H9 (cell line): ENCODE measurements at regions not wholly inside any gene's neighbourhood (a gene's known extent, or its start where the extent isn't known, plus 50 kb on each side); places are given as distances from the start of the nearest gene placed in this dataset.

ENCODE experiments used
- DNase-seq: peaks from one replicate; pipeline ENCODE4 v3.0.0-alpha.2; 2017
- H2AFZ ChIP-seq: one replicate; pipeline ENCODE4 v1.6.1; 2013; ENCODE audit warnings: mild to moderate bottlenecking, low read length, control low read depth, moderate library complexity
- H2AK5ac ChIP-seq: 2 replicates; pipeline ENCODE4 v1.6.1; 2013; ENCODE audit warnings: low read length, control low read depth, mixed read lengths; ENCODE audit not compliant: insufficient read length
- H2BK120ac ChIP-seq: one replicate; pipeline ENCODE4 v1.6.1; 2013; ENCODE audit warnings: low read depth, mild to moderate bottlenecking, low read length, control low read depth, inconsistent platforms; ENCODE audit not compliant: poor library complexity, severe bottlenecking
- H2BK12ac ChIP-seq: 2 replicates; pipeline ENCODE4 v1.6.1; 2013; ENCODE audit warnings: low read length, control low read depth, mixed read lengths, low read depth; ENCODE audit not compliant: insufficient read length
- H2BK15ac ChIP-seq: 2 replicates; pipeline ENCODE4 v1.6.1; 2013; ENCODE audit warnings: low read depth, low read length, control low read depth
- H2BK20ac ChIP-seq: one replicate; pipeline ENCODE4 v1.6.1; 2013; ENCODE audit warnings: low read depth, mild to moderate bottlenecking, low read length, control low read depth, inconsistent platforms; ENCODE audit not compliant: poor library complexity, severe bottlenecking
- H2BK5ac ChIP-seq: 2 replicates; pipeline ENCODE4 v1.6.1; 2013; ENCODE audit warnings: low read length, control low read depth, mixed read lengths; ENCODE audit not compliant: insufficient read length
- H3K14ac ChIP-seq: 2 replicates; pipeline ENCODE4 v1.6.1; 2013; ENCODE audit warnings: low read length, control low read depth; ENCODE audit not compliant: insufficient read depth
- H3K18ac ChIP-seq: 2 replicates; pipeline ENCODE4 v1.6.1; 2013; ENCODE audit warnings: low read depth, mild to moderate bottlenecking, mixed read lengths, low read length, control low read depth; ENCODE audit not compliant: insufficient read length
- H3K23ac ChIP-seq: 2 replicates; pipeline ENCODE4 v1.6.1; 2013; ENCODE audit warnings: low read length, control low read depth, mixed read lengths, low read depth; ENCODE audit not compliant: insufficient read length
- H3K23me2 ChIP-seq: 2 replicates; pipeline ENCODE4 v1.6.1; 2013; ENCODE audit warnings: low read depth, mild to moderate bottlenecking, mixed read lengths, low read length, control low read depth; ENCODE audit not compliant: insufficient read length, poor library complexity, severe bottlenecking
- H3K27ac ChIP-seq: 2 replicates; pipeline ENCODE4 v1.5.1; 2013; ENCODE audit warnings: low read length, control low read depth, mixed read lengths, low read depth; ENCODE audit not compliant: insufficient read length
- H3K27me3 ChIP-seq: 2 replicates; pipeline ENCODE4 v1.6.1; 2013; ENCODE audit warnings: low read length, control low read depth, inconsistent platforms; ENCODE audit not compliant: insufficient read depth
- H3K4ac ChIP-seq: 2 replicates; pipeline ENCODE4 v1.6.1; 2013; ENCODE audit warnings: low read depth, mild to moderate bottlenecking, control low read depth, inconsistent platforms, low read length, moderate library complexity
- H3K4me1 ChIP-seq: 2 replicates; pipeline ENCODE4 v1.6.1; 2013; ENCODE audit warnings: low read length, control low read depth, inconsistent platforms; ENCODE audit not compliant: insufficient read depth
- H3K4me2 ChIP-seq: 2 replicates; pipeline ENCODE4 v1.6.1; 2013; ENCODE audit warnings: low read length, control low read depth, mixed read lengths; ENCODE audit not compliant: insufficient read length, insufficient read depth
- H3K56ac ChIP-seq: 2 replicates; pipeline ENCODE4 v1.6.1; 2013; ENCODE audit warnings: low read depth, mild to moderate bottlenecking, mixed read lengths, low read length, control low read depth; ENCODE audit not compliant: insufficient read length
- H3K79me1 ChIP-seq: 2 replicates; pipeline ENCODE4 v1.6.1; 2013; ENCODE audit warnings: low read depth, mild to moderate bottlenecking, moderate library complexity, low read length, control low read depth, inconsistent platforms; ENCODE audit not compliant: insufficient read depth, poor library complexity, severe bottlenecking
- H3K79me2 ChIP-seq: 2 replicates; pipeline ENCODE4 v1.6.1; 2013; ENCODE audit warnings: low read length, control low read depth, inconsistent platforms; ENCODE audit not compliant: insufficient read depth
- H3K9ac ChIP-seq: 2 replicates; pipeline ENCODE4 v1.6.1; 2013; ENCODE audit warnings: low read length, control low read depth, mixed read lengths; ENCODE audit not compliant: insufficient read length; ENCODE audit errors: extremely low read depth
- H3K9me3 ChIP-seq: one replicate; pipeline ENCODE4 v1.6.1; 2013; ENCODE audit warnings: low read depth, low read length, inconsistent platforms; ENCODE audit not compliant: control insufficient read depth
- H3T11ph ChIP-seq: one replicate; pipeline ENCODE4 v1.6.1; 2013; ENCODE audit warnings: mild to moderate bottlenecking, low read length, control low read depth, inconsistent platforms
- H4K20me1 ChIP-seq: one replicate; pipeline ENCODE4 v1.6.1; 2013; ENCODE audit not compliant: control insufficient read depth, insufficient read length, insufficient read depth
- H4K5ac ChIP-seq: 2 replicates; pipeline ENCODE4 v1.6.1; 2013; ENCODE audit warnings: low read depth, mild to moderate bottlenecking, mixed read lengths, low read length, control low read depth; ENCODE audit not compliant: insufficient read length
- H4K8ac ChIP-seq: replicated peaks from 2 replicates; pipeline ENCODE4 v1.6.1; 2013; ENCODE audit warnings: low read length, control low read depth, mixed read lengths, low read depth; ENCODE audit not compliant: insufficient read length
- H4K91ac ChIP-seq: 2 replicates; pipeline ENCODE4 v1.6.1; 2013; ENCODE audit warnings: low read depth, mild to moderate bottlenecking, moderate library complexity, mixed read lengths, low read length, control low read depth; ENCODE audit not compliant: insufficient read length
- H3K27ac Mint-ChIP-seq, 3 experiments: 2 replicates in 2 of 3; 3 replicates in 1 of 3; pipeline ENCODE4 v1.8.0; 2020 to 2021; ENCODE audit warnings: mixed read lengths in 3 of 3, mild to moderate bottlenecking in 1 of 3, moderate library complexity in 1 of 3
- H3K27me3 Mint-ChIP-seq: 2 replicates; pipeline ENCODE4 v1.8.0; 2021; ENCODE audit warnings: low read depth, mild to moderate bottlenecking, moderate library complexity, mixed read lengths
- H3K36me3 Mint-ChIP-seq, 3 experiments: 2 replicates in 2 of 3; 3 replicates in 1 of 3; pipeline ENCODE4 v1.8.0; 2020 to 2021; ENCODE audit warnings: low read depth in 3 of 3, mixed read lengths in 3 of 3; ENCODE audit not compliant: insufficient read depth in 1 of 3
- H3K4me1 Mint-ChIP-seq, 2 experiments: 2 replicates each; pipeline ENCODE4 v1.8.0; 2020; ENCODE audit warnings: mixed read lengths in 2 of 2
- H3K4me3 Mint-ChIP-seq, 2 experiments: 2 replicates in 1 of 2; 3 replicates in 1 of 2; pipeline ENCODE4 v1.8.0; 2020 to 2021; ENCODE audit warnings: mild to moderate bottlenecking in 2 of 2, mixed read lengths in 2 of 2, moderate library complexity in 1 of 2
- H3K9me3 Mint-ChIP-seq, 2 experiments: 2 replicates in 1 of 2; 3 replicates in 1 of 2; pipeline ENCODE4 v1.8.0; 2020; ENCODE audit warnings: mild to moderate bottlenecking in 2 of 2, mixed read lengths in 2 of 2, moderate library complexity in 1 of 2
- CTCF ChIP-seq: fragments of 200-600 bp; sonication (generic); conservative IDR thresholded peaks from 3 replicates; pipeline ENCODE4 v1.8.0; 2021; ENCODE audit warnings: antibody characterized with exemption, mild to moderate bottlenecking
- WGBS: extraction: QIAGEN DNeasy Blood & Tissue Kit; methylation state at CpG from one replicate; pipeline ENCODE4 v1.1.7; 2013; ENCODE audit warnings: missing lambda C conversion rate, low lambda C conversion rate, mixed read lengths; ENCODE audit not compliant: insufficient read length; ENCODE audit errors: extremely low coverage; 5-methylcytosine and 5-hydroxymethylcytosine counted together

GRCh38 chrX:5399403-5399802, 829.3 kb downstream of the NLGN4X start:
- no peak for DNase-seq
- no peak overlapping the region for H4K5ac ChIP-seq
- no peak for TF ChIP-seq CTCF
- no peak overlapping the region for H3K18ac ChIP-seq
- no peaks in the 10 kb centered on the region for H3K27me3 ChIP-seq
- peak overlapping the region in 2 of 3 experiments; percentile 6 to 77; a peak in 3 of 7 replicates for H3K27ac Mint-ChIP-seq
- no peaks in the 10 kb centered on the region for H4K20me1 ChIP-seq
- WGBS, result no CpG with 5 or more reads among the region's 8 CpGs
- no peaks in the 10 kb centered on the region for H3K23me2 ChIP-seq
- no peaks in the 10 kb centered on the region for H3K79me1 ChIP-seq
- peaks cover 0 to 2% of the 10 kb centered on the region in 2 experiments; a peak in 3 of 5 replicates for H3K9me3 Mint-ChIP-seq
- H2BK20ac ChIP-seq, result no peak overlapping the region
- H4K91ac ChIP-seq, result no peak overlapping the region
- no peak overlapping the region for H3K14ac ChIP-seq
- H3K56ac ChIP-seq, result no peak overlapping the region
- H3T11ph ChIP-seq, result no peak overlapping the region
- H4K8ac ChIP-seq, result no peak overlapping the region
- no peak overlapping the region for H2AK5ac ChIP-seq
- peaks cover 9 to 19% of the 10 kb centered on the region in 2 experiments for H3K4me1 Mint-ChIP-seq
- no peak overlapping the region for H2BK12ac ChIP-seq
- no peak overlapping the region for H3K9ac ChIP-seq
- H3K27me3 Mint-ChIP-seq, result no peaks in the 10 kb centered on the region
- H3K4ac ChIP-seq, result no peak overlapping the region
- no peak overlapping the region for H3K27ac ChIP-seq
- H3K79me2 ChIP-seq, result no peaks in the 10 kb centered on the region
- no peaks in the 10 kb centered on the region for H3K9me3 ChIP-seq
- no peak overlapping the region for H2BK120ac ChIP-seq
- no peak overlapping the region for H2AFZ ChIP-seq
- H3K36me3 Mint-ChIP-seq, result no peaks in the 10 kb centered on the region
- no peaks in the 10 kb centered on the region; the same call in 1 of the 2 replicates for H3K4me1 ChIP-seq
- H2BK5ac ChIP-seq, result no peak overlapping the region
- no peak overlapping the region for H2BK15ac ChIP-seq
- no peak overlapping the region for H3K4me2 ChIP-seq
- no peak overlapping the region for H3K4me3 Mint-ChIP-seq
- no peak overlapping the region for H3K23ac ChIP-seq
